OCI-LY3 (cell line): ENCODE measurements at regions not wholly inside any gene's neighbourhood (a gene's known extent, or its start where the extent isn't known, plus 50 kb on each side); places are given as distances from the start of the nearest gene placed in this dataset.

ENCODE experiments used
- CTCF ChIP-seq: fragments of 200-600, 300-600 bp; sonication (generic); IDR thresholded peaks from 2 replicates; pipeline ENCODE4 v1.5.1; 2014; ENCODE audit warnings: antibody characterized with exemption, low read length, low read depth
- EZH2phosphoT487 ChIP-seq: fragments of 200-600 bp; shearing (Covaris generic); IDR thresholded peaks from 2 replicates; pipeline ENCODE4 v1.6.1; 2018; ENCODE audit warnings: antibody characterized with exemption, mixed run types, low read depth

- TF ChIP-seq CTCF (no peak), EZH2phosphoT487 (no peak)
Observed at GRCh38 chr20:12640251-12640650, 368.5 kb upstream of the SPTLC3 start.
